BLaER1 treated with 17β-estradiol and CSF1 and Interleukin-3, amounts not matched to agents 10 nM and 100 nM (cell line): ENCODE measurements at regions not wholly inside any gene's neighbourhood (a gene's known extent, or its start where the extent isn't known, plus 50 kb on each side); places are given as distances from the start of the nearest gene placed in this dataset.

Experiments
- H3K27ac ChIP-seq, 11 experiments: shearing (Covaris generic); formaldehyde crosslinking; 2 replicates each; pipeline ENCODE4 v1.8.1; 2022
- H3K27me3 ChIP-seq, 11 experiments: shearing (Covaris generic); formaldehyde crosslinking; 2 replicates each; pipeline ENCODE4 v1.8.1; 2022
- H3K36me3 ChIP-seq, 11 experiments: shearing (Covaris generic); formaldehyde crosslinking; 2 replicates each; pipeline ENCODE4 v1.8.1; 2022
- H3K4me1 ChIP-seq, 10 experiments: shearing (Covaris generic); formaldehyde crosslinking; 2 replicates each; pipeline ENCODE4 v1.8.1; 2022
- H3K4me2 ChIP-seq, 11 experiments: shearing (Covaris generic); formaldehyde crosslinking; 2 replicates each; pipeline ENCODE4 v1.8.1; 2022
- H3K4me3 ChIP-seq, 10 experiments: shearing (Covaris generic); formaldehyde crosslinking; 2 replicates each; pipeline ENCODE4 v1.8.1; 2022
- H3K9ac ChIP-seq, 11 experiments: shearing (Covaris generic); formaldehyde crosslinking; 2 replicates each; pipeline ENCODE4 v1.8.1; 2022
- H3K9me3 ChIP-seq, 11 experiments: shearing (Covaris generic); formaldehyde crosslinking; replicated peaks in 1 of 11; 2 replicates each; pipeline ENCODE4 v1.8.1; 2022
- H4K20me1 ChIP-seq, 11 experiments: shearing (Covaris generic); formaldehyde crosslinking; 2 replicates each; pipeline ENCODE4 v1.8.1; 2022
- Cebpa-rat ChIP-seq, 11 experiments: shearing (Covaris generic); IDR thresholded peaks; 2 replicates each; pipeline ENCODE4 v1.8.1; 2022

DNA sequence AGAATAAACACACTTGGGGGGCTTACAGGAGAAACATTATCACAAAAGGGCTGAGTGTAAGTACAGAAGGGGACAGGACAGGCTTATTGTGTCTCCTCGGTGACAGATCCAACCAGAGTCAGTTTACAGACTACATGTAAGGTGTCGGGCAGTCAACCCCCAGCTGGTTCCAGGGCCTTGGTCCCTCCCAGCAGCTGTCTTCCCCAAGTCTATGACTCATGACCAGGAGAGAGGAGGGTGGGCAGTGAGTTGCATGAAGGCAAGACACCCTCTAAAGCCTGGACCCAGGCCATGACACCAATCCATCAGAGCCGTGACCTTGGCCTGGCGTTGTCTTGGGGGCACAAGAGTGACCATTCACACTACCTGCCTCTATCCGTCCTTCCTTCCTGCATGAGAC lies 276.2 kb upstream of the CCL2 start:
- Histone ChIP-seq H3K27me3 (no peaks in the 10 kb centered on the region), H3K4me1 (peaks cover 0 to 38% (median 18%) of the 10 kb centered on the region in 10 experiments; a peak in 15 of 20 replicates), H3K4me3 (no peak overlapping the region), H3K36me3 (no peaks in the 10 kb centered on the region), H4K20me1 (no peaks in the 10 kb centered on the region), H3K4me2 (0 out of 22 replicates have a peak overlapping the region, but pooled peaks of 2 of the 11 experiments have one; percentile 0 to 54), H3K9me3 (0 out of 22 replicates have a peak, but pooled peaks cover 0 to 5% (median 0%) of the 10 kb centered on the region in 11 experiments), H3K27ac (no peak overlapping the region), H3K9ac (no peak overlapping the region)
- no peak for TF ChIP-seq Cebpa-rat (IDR thresholded peaks at IDR 0.05)

DNA sequence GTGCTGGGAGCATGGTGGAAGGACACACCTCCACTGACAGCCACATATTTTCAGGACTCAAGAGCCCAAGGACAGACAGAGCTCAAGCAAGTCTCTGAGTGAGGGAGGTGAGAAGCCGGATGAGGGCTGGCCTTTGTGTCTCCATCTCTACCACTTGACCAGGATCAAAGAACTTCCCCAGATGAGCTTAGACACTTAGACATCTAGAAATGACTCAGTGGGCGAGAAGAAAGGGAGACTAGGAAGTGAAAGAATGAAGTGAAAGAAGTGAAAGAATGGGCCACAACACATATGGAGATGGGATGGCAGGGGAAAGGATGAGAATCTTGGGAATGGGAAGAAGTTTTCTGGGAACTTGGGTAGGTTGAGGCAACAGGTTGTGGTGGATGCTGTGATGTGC lies 274.9 kb upstream of the CCL2 start:
- Histone ChIP-seq H3K9me3 (0 out of 22 replicates have a peak, but pooled peaks cover 0 to 5% (median 0%) of the 10 kb centered on the region in 11 experiments), H3K27ac (no peak overlapping the region), H3K9ac (no peak overlapping the region), H3K4me3 (no peak overlapping the region), H3K27me3 (no peaks in the 10 kb centered on the region), H3K36me3 (no peaks in the 10 kb centered on the region), H4K20me1 (no peaks in the 10 kb centered on the region), H3K4me1 (peaks cover 0 to 38% (median 18%) of the 10 kb centered on the region in 10 experiments; a peak in 15 of 20 replicates), H3K4me2 (peak overlapping the region in 6 of 11 experiments; percentile 11 to 56 (median 54); a peak in 10 of 22 replicates)
- no peak for TF ChIP-seq Cebpa-rat (IDR thresholded peaks at IDR 0.05)

DNA sequence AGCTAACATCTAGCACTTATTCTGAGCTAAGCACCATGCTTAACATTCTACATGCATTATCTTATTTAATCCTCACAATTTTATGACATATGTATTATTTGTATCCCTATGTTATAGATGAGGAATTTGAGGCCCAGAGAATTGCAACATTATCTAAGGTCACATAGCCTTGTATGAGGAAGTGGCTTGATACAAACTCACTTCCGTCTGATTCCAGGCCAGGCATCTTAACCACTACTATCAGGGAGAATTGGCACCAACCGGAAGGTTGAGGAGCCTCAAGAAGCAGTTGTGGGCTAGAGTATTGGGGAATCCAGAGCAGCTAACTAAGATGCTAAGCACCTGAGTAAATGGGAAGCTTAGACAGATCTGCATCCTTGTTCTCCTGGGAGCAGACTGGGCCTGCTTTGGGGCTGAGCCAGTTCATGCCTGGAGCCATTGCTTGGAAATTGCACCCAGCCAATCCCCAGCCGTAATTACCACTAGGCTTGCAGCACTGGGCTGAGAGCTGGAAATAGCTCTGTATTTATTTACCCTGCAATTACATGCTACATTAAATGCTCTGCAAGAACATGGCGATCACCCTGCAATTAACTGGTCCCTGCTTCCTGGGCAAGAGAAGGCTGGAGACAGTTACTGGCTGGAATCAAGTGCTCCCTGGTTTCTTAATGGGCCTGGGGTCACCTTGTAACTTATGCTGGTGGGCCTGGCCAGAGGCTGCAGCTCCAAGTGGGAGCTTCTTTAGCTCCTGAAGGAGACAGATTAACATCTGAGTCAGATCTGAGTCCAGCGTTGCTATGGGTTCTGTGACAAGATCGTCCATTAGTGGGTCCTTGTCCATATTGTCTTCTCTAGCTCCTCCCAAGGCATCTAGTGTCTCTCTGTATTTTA lies 273.1 kb upstream of the CCL2 start:
- Histone ChIP-seq H3K9me3 (0 out of 22 replicates have a peak, but pooled peaks cover 0 to 5% (median 0%) of the 10 kb centered on the region in 11 experiments), H3K9ac (no peak overlapping the region), H3K36me3 (no peaks in the 10 kb centered on the region), H3K27me3 (no peaks in the 10 kb centered on the region), H3K4me2 (peak overlapping the region in 9 of 11 experiments; percentile 4 to 59 (median 41); a peak in 15 of 22 replicates), H3K4me1 (peaks cover 0 to 38% (median 18%) of the 10 kb centered on the region in 10 experiments; a peak in 15 of 20 replicates), H3K4me3 (no peak overlapping the region), H3K27ac (no peak overlapping the region), H4K20me1 (no peaks in the 10 kb centered on the region)
- TF ChIP-seq Cebpa-rat (IDR thresholded peaks at IDR 0.05): no peak

DNA sequence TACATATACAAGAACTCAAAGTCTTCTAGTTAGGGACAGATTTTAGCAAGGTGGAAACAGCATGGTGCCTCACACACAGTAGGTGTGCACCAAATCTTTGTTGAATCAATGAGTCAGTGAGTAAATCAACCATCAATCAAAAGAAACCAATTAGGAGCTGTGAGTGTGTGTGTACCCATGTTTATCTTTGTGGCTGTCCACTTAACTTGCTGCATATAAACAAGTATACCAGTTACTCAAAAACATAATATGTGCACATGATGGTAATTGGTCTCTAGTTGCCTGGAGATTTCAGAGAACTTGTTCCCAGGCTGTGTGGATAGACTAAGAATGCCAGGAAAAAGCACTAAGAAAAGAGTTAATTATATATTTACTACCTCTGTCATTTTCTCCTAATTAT lies 272.2 kb upstream of the CCL2 start:
- Histone ChIP-seq H3K27ac (no peak overlapping the region), H3K27me3 (no peaks in the 10 kb centered on the region), H3K4me1 (peaks cover 0 to 38% (median 18%) of the 10 kb centered on the region in 10 experiments; a peak in 15 of 20 replicates), H4K20me1 (no peaks in the 10 kb centered on the region), H3K36me3 (no peaks in the 10 kb centered on the region), H3K9me3 (peaks cover 0 to 5% (median 0%) of the 10 kb centered on the region in 11 experiments; a peak in 3 of 22 replicates), H3K9ac (no peak overlapping the region), H3K4me3 (no peak overlapping the region), H3K4me2 (no peak overlapping the region)
- no peak for TF ChIP-seq Cebpa-rat (IDR thresholded peaks at IDR 0.05)

DNA sequence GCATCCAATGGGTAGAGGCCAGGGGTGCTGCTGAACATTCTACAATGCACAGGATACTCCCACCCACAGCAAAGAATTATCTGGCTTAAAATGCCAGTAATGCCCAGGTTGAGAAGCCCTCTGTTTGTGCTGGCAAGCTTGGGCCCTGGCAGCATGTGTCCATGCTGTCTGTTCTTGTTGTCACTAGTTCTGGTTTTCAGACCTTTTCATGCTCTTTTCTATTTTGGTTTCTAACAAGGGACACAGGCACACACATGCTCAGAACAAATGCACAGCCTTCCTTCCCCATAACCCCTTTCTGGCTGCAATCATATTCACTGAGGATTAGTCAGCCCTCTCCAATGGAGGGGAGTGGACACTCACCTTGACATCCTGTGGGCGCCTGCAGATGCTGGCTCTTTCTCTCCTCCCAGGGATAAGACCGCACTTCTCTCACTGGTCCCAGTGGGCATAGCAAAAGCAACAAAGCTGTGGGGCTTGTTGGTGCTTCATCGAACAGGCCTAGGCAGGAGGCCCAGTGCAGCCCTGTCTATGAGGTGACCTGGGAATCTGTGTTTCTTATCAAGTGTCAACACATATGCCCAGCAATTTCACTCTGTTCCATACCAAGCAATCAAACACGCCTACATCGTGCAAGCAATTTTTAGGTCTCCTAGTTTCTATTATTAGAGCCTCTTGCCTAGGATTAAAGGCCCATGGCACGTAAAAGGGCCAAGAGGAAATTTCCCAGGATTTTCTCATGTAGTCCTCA lies 271.1 kb upstream of the CCL2 start:
- no peaks in the 10 kb centered on the region for H4K20me1 ChIP-seq

DNA sequence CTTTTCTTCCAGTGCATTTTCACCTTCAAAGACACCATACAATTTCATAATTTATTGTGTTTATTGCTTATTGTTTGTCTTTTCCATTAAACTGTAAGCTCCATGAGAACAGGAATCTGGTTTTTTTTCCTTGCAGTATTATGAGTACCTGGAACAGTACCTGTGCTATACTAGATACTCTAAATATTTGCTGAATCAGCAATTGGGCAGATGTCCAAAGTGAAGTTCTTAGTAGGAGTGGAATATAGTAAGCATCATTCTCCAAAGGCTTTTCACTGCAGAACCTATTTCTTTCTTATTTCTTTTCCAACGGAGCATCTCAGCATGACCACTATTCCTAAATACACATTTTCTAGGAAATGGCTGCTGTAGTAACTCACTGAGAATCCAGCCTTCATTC lies 269.0 kb upstream of the CCL2 start:
- TF ChIP-seq Cebpa-rat (IDR thresholded peaks at IDR 0.05): no peak
- no peak overlapping the region for H3K4me3 ChIP-seq
- H3K27ac ChIP-seq: no peak overlapping the region
- no peaks in the 10 kb centered on the region for H4K20me1 ChIP-seq
- peaks cover 0 to 8% (median 0%) of the 10 kb centered on the region in 11 experiments; a peak in 6 of 22 replicates for H3K9me3 ChIP-seq
- no peak overlapping the region for H3K4me2 ChIP-seq
- no peak overlapping the region for H3K9ac ChIP-seq
- H3K4me1 ChIP-seq: peaks cover 22 to 45% (median 38%) of the 10 kb centered on the region in 10 experiments
- H3K27me3 ChIP-seq: no peaks in the 10 kb centered on the region
- no peaks in the 10 kb centered on the region for H3K36me3 ChIP-seq

More for the DNA sequence above, 271.1 kb upstream of the CCL2 start:
- Histone ChIP-seq H3K4me1 (peaks cover under 1 to 45% (median 24%) of the 10 kb centered on the region in 10 experiments; a peak in 18 of 20 replicates), H3K9ac (no peak overlapping the region), H3K27ac (no peak overlapping the region), H3K27me3 (no peaks in the 10 kb centered on the region), H3K4me2 (no peak overlapping the region), H3K9me3 (peaks cover 0 to 11% (median 0%) of the 10 kb centered on the region in 11 experiments; a peak in 6 of 22 replicates), H3K36me3 (no peaks in the 10 kb centered on the region), H3K4me3 (no peak overlapping the region)
- TF ChIP-seq Cebpa-rat (IDR thresholded peaks at IDR 0.05): no peak

DNA sequence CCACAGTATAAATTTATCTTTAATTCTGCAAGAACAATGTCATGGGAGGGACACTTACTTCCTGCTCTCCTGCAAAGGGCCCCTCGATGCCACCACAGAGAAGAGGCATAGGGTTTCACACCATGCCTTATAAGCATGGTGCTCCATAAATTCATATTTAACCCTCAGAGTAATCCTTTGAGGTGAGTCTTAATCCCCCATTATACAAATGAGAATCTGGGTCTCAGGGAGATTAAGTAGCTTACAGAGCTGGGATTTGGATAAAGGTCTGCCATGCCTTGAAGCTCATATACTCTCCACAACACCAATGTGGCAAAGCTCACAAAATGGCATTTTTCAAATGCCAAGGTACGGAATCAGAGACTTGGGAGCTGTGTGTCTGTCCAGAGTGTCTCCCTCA lies 268.5 kb upstream of the CCL2 start:
- Histone ChIP-seq H3K27ac (no peak overlapping the region), H3K4me2 (no peak overlapping the region), H4K20me1 (no peaks in the 10 kb centered on the region), H3K9me3 (peaks cover 0 to 8% (median 0%) of the 10 kb centered on the region in 11 experiments; a peak in 6 of 22 replicates), H3K9ac (no peak overlapping the region), H3K27me3 (no peaks in the 10 kb centered on the region), H3K4me3 (no peak overlapping the region), H3K36me3 (no peaks in the 10 kb centered on the region), H3K4me1 (peaks cover 27 to 45% (median 38%) of the 10 kb centered on the region in 10 experiments)
- no peak for TF ChIP-seq Cebpa-rat (IDR thresholded peaks at IDR 0.05)

DNA sequence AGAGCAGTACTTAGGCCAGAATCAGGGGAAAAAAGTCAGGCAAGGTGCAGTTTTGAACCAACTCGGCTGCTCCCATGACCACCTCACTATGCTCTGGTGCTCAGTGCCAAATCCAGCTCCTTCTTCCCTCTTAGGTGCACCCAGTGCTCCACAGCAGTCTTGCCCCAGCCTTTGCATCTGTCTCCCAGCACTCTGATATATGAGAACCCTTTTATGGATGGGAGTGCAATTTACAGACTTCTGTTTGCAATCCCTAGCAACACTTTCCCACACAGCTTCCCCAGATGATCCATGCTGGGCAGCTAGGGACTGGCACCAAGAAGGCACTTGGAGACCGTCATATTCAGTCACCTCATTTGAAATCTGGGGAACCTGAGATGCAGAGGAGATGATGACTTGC lies 267.9 kb upstream of the CCL2 start:
- TF ChIP-seq Cebpa-rat (IDR thresholded peaks at IDR 0.05): no peak
- Histone ChIP-seq H4K20me1 (no peaks in the 10 kb centered on the region), H3K27ac (no peak overlapping the region), H3K4me1 (peaks cover 32 to 43% (median 38%) of the 10 kb centered on the region in 10 experiments), H3K9me3 (peaks cover 0 to 8% (median 0%) of the 10 kb centered on the region in 11 experiments; a peak in 6 of 22 replicates), H3K4me2 (no peak overlapping the region), H3K4me3 (no peak overlapping the region), H3K36me3 (no peaks in the 10 kb centered on the region), H3K9ac (no peak overlapping the region), H3K27me3 (no peaks in the 10 kb centered on the region)
